Right ventricle myocardium inferior (tissue), 1 donor: ENCODE measurements at regions not wholly inside any gene's neighbourhood (a gene's known extent, or its start where the extent isn't known, plus 50 kb on each side); places are given as distances from the start of the nearest gene placed in this dataset.
"Not testable (repeated sequence)": the region's sequence is repeated elsewhere in the genome, so short reads cannot be mapped to it uniquely, and the experiment has no call there.

Experiments used
- ATAC-seq: fragments of 200-7000 bp; cut with Tn5 transposase; one replicate; pipeline ENCODE4 v1.9.1; 2020; ENCODE audit warnings: mild to moderate bottlenecking, moderate library complexity
- DNase-seq: peaks from one replicate; pipeline ENCODE4 v3.0.0; 2021; ENCODE audit errors: missing footprints
- intact Hi-C: fragments of 100-400 bp; cut with DNase I; formaldehyde crosslinking; loops from one replicate; pipeline ENCODE4 v1.11.0; 2022
- donor health status: DM: no; HTN: yes; CAD: no; lungs with severe emphysema.

GRCh38 chr2:147420517-147420916 is 424.3 kb upstream of the ACVR2A start:
- intact Hi-C loops = no loop called here
- ATAC-seq = no peak

GRCh38 chr2:147416099-147416498 is 428.7 kb upstream of the ACVR2A start:
- DNase-seq (no peak), ATAC-seq (no peak)
- intact Hi-C loops = no loop called here

More at GRCh38 chr2:147420517-147420916, 424.3 kb upstream of the ACVR2A start:
- no peak for DNase-seq

- DNase-seq, ATAC-seq, intact Hi-C loops: not testable (repeated sequence)
These were observed 430.2 kb upstream of the ACVR2A start for GRCh38 chr2:147414656-147415055.

GRCh38 chr2:147408357-147408756 is 436.5 kb upstream of the ACVR2A start:
- ATAC-seq (no peak), DNase-seq (no peak)
- intact Hi-C loops = no loop called here

- intact Hi-C loops = no loop called here
- DNase-seq (no peak), ATAC-seq (no peak)
These were observed 439.2 kb upstream of the ACVR2A start for GRCh38 chr2:147405651-147406050.

GRCh38 chr2:147398996-147399395 is 445.8 kb upstream of the ACVR2A start:
- DNase-seq = no peak
- ATAC-seq = no peak
- intact Hi-C loops = no loop called here

- DNase-seq = no peak
- intact Hi-C loops = no loop called here
- ATAC-seq = no peak
These were observed 446.5 kb upstream of the ACVR2A start for GRCh38 chr2:147398301-147398700.

- DNase-seq = no peak
- no peak for ATAC-seq
- intact Hi-C loops = no loop called here
These were observed 447.9 kb upstream of the ACVR2A start for GRCh38 chr2:147396890-147397289.

GRCh38 chr2:147394179-147394790 is 450.5 kb upstream of the ACVR2A start:
- intact Hi-C loops = no loop called here
- DNase-seq (no peak), ATAC-seq (no peak)

GRCh38 chr2:147392180-147392579 is 452.6 kb upstream of the ACVR2A start:
- intact Hi-C loops = no loop called here
- no peak for ATAC-seq
- no peak for DNase-seq

- ATAC-seq (no peak), DNase-seq (no peak)
- intact Hi-C loops = no loop called here
These were observed 454.4 kb upstream of the ACVR2A start for GRCh38 chr2:147390475-147390874.

GRCh38 chr2:147389218-147389617 is 455.6 kb upstream of the ACVR2A start:
- intact Hi-C loops = no loop called here
- DNase-seq (no peak), ATAC-seq (no peak)

- ATAC-seq (no peak), DNase-seq (no peak)
- intact Hi-C loops = no loop called here
These were observed 456.6 kb upstream of the ACVR2A start for GRCh38 chr2:147388217-147388616.

- DNase-seq (no peak), ATAC-seq (no peak)
- intact Hi-C loops = no loop called here
These were observed 458.5 kb upstream of the ACVR2A start for GRCh38 chr2:147386284-147386683.

- DNase-seq (no peak), ATAC-seq (no peak)
- intact Hi-C loops = no loop called here
These were observed 459.2 kb upstream of the ACVR2A start for GRCh38 chr2:147385600-147385999.

- ATAC-seq = no peak
These were observed 460.2 kb upstream of the ACVR2A start for GRCh38 chr2:147384659-147385058.

GRCh38 chr2:147382322-147382948 is 462.4 kb upstream of the ACVR2A start:
- no peak for DNase-seq
- intact Hi-C loops = no loop called here
- no peak for ATAC-seq

More at GRCh38 chr2:147384659-147385058, 460.2 kb upstream of the ACVR2A start:
- intact Hi-C loops = no loop called here
- DNase-seq = no peak

- DNase-seq (no peak), ATAC-seq (no peak)
- intact Hi-C loops = no loop called here
These were observed 466.4 kb upstream of the ACVR2A start for GRCh38 chr2:147378403-147378802.

- DNase-seq = no peak
- no peak for ATAC-seq
- intact Hi-C loops = no loop called here
These were observed 469.8 kb upstream of the ACVR2A start for GRCh38 chr2:147375073-147375472.

GRCh38 chr2:147374423-147374811 is 470.4 kb upstream of the ACVR2A start:
- no peak for ATAC-seq
- no peak for DNase-seq
- intact Hi-C loops = no loop called here
